HuH-7.5 (cell line): ENCODE measurements at regions not wholly inside any gene's neighbourhood (a gene's known extent, or its start where the extent isn't known, plus 50 kb on each side); places are given as distances from the start of the nearest gene placed in this dataset.
"Not testable (repeated sequence)": the region's sequence is repeated elsewhere in the genome, so short reads cannot be mapped to it uniquely, and the experiment has no call there.

Source experiments
- DNase-seq: peaks from one replicate; pipeline ENCODE4 v3.0.0; 2011; ENCODE audit warnings: low spot score

DNA sequence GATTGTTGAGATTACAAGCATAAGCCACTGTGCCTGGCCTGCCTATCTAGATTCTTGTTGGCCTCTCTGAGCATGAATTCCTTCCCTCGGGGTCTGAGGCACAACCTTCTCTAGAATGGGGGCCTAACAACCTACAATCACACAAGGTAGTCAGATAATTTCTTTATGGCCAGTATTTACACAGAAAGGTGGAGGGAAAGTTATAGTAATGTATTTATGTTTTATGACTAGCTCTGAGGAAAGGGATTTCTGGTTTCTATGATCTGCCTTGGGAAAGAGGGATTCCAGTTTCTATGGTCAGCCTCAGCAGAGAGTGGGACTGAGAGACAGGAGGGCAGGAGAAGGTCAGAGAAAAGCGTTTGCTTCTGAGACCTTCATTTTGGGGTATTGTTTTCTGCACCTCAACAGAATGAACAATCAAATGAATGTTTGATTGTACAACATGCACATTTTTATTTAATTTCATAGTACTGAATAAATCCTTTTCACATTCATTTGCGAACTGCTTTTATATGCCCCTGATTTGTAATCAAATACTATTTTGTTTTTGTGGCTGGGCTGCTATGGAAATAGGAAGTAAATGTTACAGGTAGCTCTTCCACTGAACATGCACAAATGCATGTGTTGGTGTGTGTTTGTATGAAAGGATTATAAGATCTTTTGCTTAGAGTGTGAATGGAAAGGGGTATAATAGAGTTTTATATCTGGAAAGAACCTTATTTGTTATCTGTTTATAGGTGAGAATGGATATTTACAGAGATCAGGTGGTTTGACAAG is 499.7 kb upstream of the RGS6 start:
- no peak for DNase-seq

GRCh38 chr14:71433303-71433702 is 498.9 kb upstream of the RGS6 start:
- DNase-seq = no peak

DNA sequence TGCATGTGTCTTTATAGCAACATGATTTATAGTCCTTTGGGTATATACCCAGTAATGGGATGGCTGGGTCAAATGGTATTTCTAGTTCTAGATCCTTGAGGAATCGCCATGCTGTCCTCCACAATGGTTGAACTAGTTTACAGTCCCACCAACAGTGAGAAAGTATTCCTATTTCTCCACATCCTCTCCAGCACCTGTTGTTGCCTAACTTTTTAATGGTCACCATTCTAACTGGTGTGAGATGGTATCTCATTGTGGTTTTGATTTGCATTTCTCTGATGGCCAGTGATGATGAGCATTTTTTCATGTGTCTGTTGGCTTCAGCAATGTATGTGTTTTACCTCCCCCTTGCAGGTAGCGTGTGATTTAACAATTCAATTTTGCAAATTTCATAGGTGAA is 496.6 kb upstream of the RGS6 start:
- DNase-seq = not testable (repeated sequence)

GRCh38 chr14:71437870-71438269 is 494.4 kb upstream of the RGS6 start:
- no peak for DNase-seq

DNA sequence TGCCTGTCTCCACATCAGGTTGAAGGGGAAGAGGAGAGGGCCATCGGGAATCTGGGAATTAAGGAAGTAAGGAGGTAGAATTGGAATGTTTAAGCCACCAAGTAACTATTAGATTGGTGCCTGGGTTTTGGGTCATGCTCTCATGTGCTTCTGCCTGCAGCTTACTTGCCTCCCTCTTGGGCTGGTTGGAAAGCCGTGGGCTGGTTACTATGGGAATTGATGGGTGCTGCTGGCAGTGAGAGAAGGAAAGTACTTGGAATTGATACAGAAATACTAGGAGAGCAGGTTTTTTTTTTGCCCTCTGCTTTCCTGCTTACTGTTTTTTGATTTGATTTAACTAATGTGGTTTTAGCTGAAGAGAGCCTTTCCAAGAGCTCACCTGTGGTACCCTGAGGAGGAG is 493.5 kb upstream of the RGS6 start:
- no peak for DNase-seq

GRCh38 chr14:71441126-71441525 is 491.1 kb upstream of the RGS6 start:
- DNase-seq = no peak

- no peak for DNase-seq
Measured at GRCh38 chr14:71444030-71444822, 488.0 kb upstream of the RGS6 start.

GRCh38 chr14:71448431-71449315 is 483.6 kb upstream of the RGS6 start:
- DNase-seq = no peak

- DNase-seq = no peak
Measured at GRCh38 chr14:71449316-71450055, 482.7 kb upstream of the RGS6 start.

GRCh38 chr14:71451501-71451900 is 480.7 kb upstream of the RGS6 start:
- no peak for DNase-seq

GRCh38 chr14:71452539-71452938 is 479.7 kb upstream of the RGS6 start:
- no peak for DNase-seq

DNA sequence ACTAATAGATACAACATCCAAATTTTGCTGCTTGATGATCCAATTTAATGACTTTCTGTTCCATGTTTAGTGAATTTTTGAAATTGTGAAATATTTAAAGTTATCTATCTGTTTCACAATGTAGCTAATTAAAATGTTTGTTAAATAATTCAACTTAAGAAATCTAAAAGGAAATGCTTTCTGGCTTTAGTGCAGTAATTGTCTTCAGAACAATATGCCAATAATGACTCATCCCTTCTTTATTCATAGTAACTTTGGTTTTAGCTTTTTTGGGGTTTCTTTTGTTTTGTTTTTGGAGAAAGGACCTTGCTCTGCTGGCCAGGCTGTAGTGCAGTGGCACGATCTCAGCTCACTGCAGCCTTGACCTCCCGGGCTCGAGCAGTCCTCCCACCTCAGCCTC is 479.2 kb upstream of the RGS6 start:
- no peak for DNase-seq

DNA sequence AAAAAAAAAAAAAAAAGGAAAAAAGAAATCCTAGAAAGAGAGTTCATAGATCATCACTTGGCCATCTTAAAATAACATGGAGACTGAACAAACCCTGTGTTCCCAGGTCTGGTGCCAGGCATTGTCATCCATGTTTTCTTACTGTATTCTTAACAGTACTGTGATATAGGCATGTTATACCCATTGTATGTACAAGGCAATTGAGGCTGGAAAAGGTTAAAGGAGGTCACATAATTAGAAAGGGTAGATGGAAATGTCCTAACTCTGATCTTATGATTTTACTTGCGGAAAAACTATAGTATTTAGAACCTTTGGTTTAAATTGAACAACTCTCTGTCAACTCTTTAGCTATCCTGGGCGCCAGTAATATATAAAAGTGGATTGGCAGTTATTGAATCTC is 478.2 kb upstream of the RGS6 start:
- DNase-seq = no peak

- no peak for DNase-seq
Measured at GRCh38 chr14:71454513-71455332, 477.5 kb upstream of the RGS6 start.

- DNase-seq = no peak
Measured at GRCh38 chr14:71460091-71460490, 472.1 kb upstream of the RGS6 start.

DNA sequence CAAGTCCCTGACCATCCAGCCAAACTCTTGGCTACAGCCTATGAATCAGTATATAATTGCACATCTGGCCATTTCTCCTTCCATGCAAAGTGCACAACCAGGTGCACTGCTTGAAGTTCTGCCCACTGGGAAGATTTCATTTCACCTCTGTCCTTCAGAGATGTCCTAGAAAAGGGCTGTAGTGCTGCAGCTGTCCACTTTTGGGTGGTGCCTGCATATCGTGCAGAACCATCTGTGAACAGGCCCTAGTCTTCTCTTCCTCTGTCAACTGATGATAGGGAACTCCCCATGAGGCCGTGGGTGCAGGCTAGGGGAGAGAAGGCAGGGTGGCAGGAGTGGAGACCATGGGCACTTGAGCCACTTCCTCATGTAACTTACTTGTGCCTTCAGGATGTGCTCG is 470.6 kb upstream of the RGS6 start:
- not testable (repeated sequence) for DNase-seq

DNA sequence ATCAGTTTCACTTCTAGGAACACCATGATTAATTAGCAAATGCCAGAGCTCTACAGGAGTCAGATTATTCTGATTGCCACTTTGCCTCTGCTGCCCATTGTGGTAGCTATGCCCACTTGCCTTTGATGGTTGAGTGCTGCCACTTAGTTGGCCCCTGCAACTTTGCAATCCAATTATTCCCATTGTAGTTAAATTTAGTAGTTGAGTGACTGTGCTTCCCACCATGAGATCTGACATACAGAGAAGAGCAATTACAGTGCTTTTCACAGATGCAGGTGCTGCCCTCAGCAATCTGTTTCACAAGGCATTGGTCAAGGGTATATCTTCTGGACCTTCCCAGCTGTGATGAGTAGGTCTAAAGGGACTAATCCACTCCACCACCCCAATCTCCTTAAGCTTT is 468.4 kb upstream of the RGS6 start:
- no peak for DNase-seq

DNA sequence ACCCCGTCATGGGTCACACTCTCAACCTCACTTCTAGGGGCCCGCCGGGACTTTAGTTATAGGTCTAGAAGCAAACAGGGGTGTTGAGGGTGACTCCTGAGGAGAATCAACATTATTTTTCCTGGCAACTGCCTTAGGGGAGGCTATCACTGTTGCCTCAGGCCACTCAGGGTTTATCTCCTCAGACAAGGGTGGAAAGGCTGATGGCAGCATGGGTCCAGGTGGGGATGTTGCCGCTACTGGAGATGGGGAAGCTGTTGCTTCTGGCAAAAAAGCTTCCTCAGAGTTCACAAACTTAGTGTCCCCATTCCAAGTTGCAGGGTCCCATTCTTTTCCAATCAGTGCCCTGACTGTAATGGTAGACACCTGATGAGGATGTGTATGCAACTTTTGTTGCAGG is 467.4 kb upstream of the RGS6 start:
- DNase-seq = no peak

GRCh38 chr14:71465316-71465715 is 466.9 kb upstream of the RGS6 start:
- no peak for DNase-seq

- no peak for DNase-seq
Measured at GRCh38 chr14:71466251-71466650, 466.0 kb upstream of the RGS6 start.

GRCh38 chr14:71466946-71467345 is 465.3 kb upstream of the RGS6 start:
- DNase-seq = no peak
